ENCODE measurements at regions not wholly inside any gene's neighbourhood (a gene's known extent, or its start where the extent isn't known, plus 50 kb on each side); places are given as distances from the start of the nearest gene placed in this dataset.

GRCh38 chr14:54188064-54188666 is 208.6 kb upstream of the CDKN3 start:
- H3K36me3 ChIP-seq (replicated peaks; ENCODE audit: insufficient read depth, low read depth), result no peaks in the 10 kb centered on the region
- no peaks in the 10 kb centered on the region for H3K27me3 ChIP-seq
- no peaks in the 10 kb centered on the region for H3K79me2 ChIP-seq
- no peak overlapping the region for H2AFZ ChIP-seq
- H4K20me1 ChIP-seq (ENCODE audit: insufficient read depth, poor library complexity, severe bottlenecking), result no peaks in the 10 kb centered on the region
- no peak overlapping the region for H3K4me3 ChIP-seq
- no peak overlapping the region for H3K4me2 ChIP-seq
- no peak for DNase-seq (ENCODE audit: low spot score)
- no peaks in the 10 kb centered on the region for H3K9me2 ChIP-seq (replicated peaks; ENCODE audit: insufficient read depth)
- H3K27ac ChIP-seq, result no peak overlapping the region
- peaks cover 12% of the 10 kb centered on the region for H3K4me1 ChIP-seq (ENCODE audit: insufficient read depth)
- H3K9me3 ChIP-seq (ENCODE audit: low read depth), result no peaks in the 10 kb centered on the region
- TF ChIP-seq CTCF (IDR thresholded peaks at IDR 0.05; ENCODE audit: poor library complexity), result no peak
- 66% methylated on average over 16 of the region's 16 CpGs for WGBS (ENCODE audit: low lambda C conversion rate, missing lambda C conversion rate)

- no peak for TF ChIP-seq EZH2phosphoT487 (IDR thresholded peaks at IDR 0.05; ENCODE audit: low read depth, severe bottlenecking, unreplicated experiment)
- Histone ChIP-seq H3K27me3 (no peaks in the 10 kb centered on the region), H3K27ac (peak overlapping the region; percentile 50), H3K36me3 (replicated peaks; ENCODE audit: insufficient read depth, low read depth) (no peaks in the 10 kb centered on the region), H3K9me2 (replicated peaks; ENCODE audit: insufficient read depth) (no peaks in the 10 kb centered on the region), H3K9me3 (ENCODE audit: low read depth) (no peaks in the 10 kb centered on the region), H2AFZ (peak overlapping the region; percentile 3), H3K4me2 (peak overlapping the region; percentile 33), H4K20me1 (ENCODE audit: insufficient read depth, poor library complexity, severe bottlenecking) (no peaks in the 10 kb centered on the region), H3K4me1 (ENCODE audit: insufficient read depth) (peaks cover 12% of the 10 kb centered on the region), H3K79me2 (no peaks in the 10 kb centered on the region), H3K4me3 (no peak overlapping the region)
- 96% methylated on average over 1 of the region's 1 CpG for WGBS (ENCODE audit: low lambda C conversion rate, missing lambda C conversion rate)
- DNase-seq (ENCODE audit: low spot score), result no peak
These were observed 207.5 kb upstream of the CDKN3 start for GRCh38 chr14:54189333-54189732.

- Histone ChIP-seq H3K4me1 (ENCODE audit: insufficient read depth) (peaks cover 12% of the 10 kb centered on the region), H3K27me3 (no peaks in the 10 kb centered on the region), H3K4me2 (no peak overlapping the region), H3K79me2 (no peaks in the 10 kb centered on the region), H3K36me3 (replicated peaks; ENCODE audit: insufficient read depth, low read depth) (no peaks in the 10 kb centered on the region), H3K9me2 (replicated peaks; ENCODE audit: insufficient read depth) (no peaks in the 10 kb centered on the region), H3K4me3 (no peak overlapping the region), H2AFZ (no peak overlapping the region), H3K27ac (no peak overlapping the region), H3K9me3 (ENCODE audit: low read depth) (no peaks in the 10 kb centered on the region), H4K20me1 (ENCODE audit: insufficient read depth, poor library complexity, severe bottlenecking) (no peaks in the 10 kb centered on the region)
- 77% methylated on average over 4 of the region's 4 CpGs for WGBS (ENCODE audit: low lambda C conversion rate, missing lambda C conversion rate)
- peak; percentile 21 for DNase-seq (ENCODE audit: low spot score)
- TF ChIP-seq EZH2phosphoT487 (IDR thresholded peaks at IDR 0.05; ENCODE audit: low read depth, severe bottlenecking, unreplicated experiment) (no peak), CTCF (IDR thresholded peaks at IDR 0.05; ENCODE audit: poor library complexity) (no peak), EZH2 (IDR thresholded peaks at IDR 0.05; ENCODE audit: borderline replicate concordance) (no peak)
These were observed 207.0 kb upstream of the CDKN3 start for GRCh38 chr14:54189748-54190354.

GRCh38 chr14:54191846-54192245 is 205.0 kb upstream of the CDKN3 start:
- peaks cover 12% of the 10 kb centered on the region for H3K4me1 ChIP-seq (ENCODE audit: insufficient read depth)
- H3K27me3 ChIP-seq, result no peaks in the 10 kb centered on the region
- H3K4me2 ChIP-seq, result no peak overlapping the region
- TF ChIP-seq EZH2 (IDR thresholded peaks at IDR 0.05; ENCODE audit: borderline replicate concordance), result no peak
- no peak for TF ChIP-seq CTCF (IDR thresholded peaks at IDR 0.05; ENCODE audit: poor library complexity)
- TF ChIP-seq EZH2phosphoT487 (IDR thresholded peaks at IDR 0.05; ENCODE audit: low read depth, severe bottlenecking, unreplicated experiment), result no peak
- WGBS (ENCODE audit: low lambda C conversion rate, missing lambda C conversion rate), result 48% methylated on average over 2 of the region's 2 CpGs
- no peaks in the 10 kb centered on the region for H4K20me1 ChIP-seq (ENCODE audit: insufficient read depth, poor library complexity, severe bottlenecking)
- no peaks in the 10 kb centered on the region for H3K9me3 ChIP-seq (ENCODE audit: low read depth)
- no peak for DNase-seq (ENCODE audit: low spot score)
- H3K9me2 ChIP-seq (replicated peaks; ENCODE audit: insufficient read depth), result no peaks in the 10 kb centered on the region
- H3K79me2 ChIP-seq, result no peaks in the 10 kb centered on the region
- no peak overlapping the region for H2AFZ ChIP-seq
- no peak overlapping the region for H3K4me3 ChIP-seq
- H3K27ac ChIP-seq, result no peak overlapping the region
- no peaks in the 10 kb centered on the region for H3K36me3 ChIP-seq (replicated peaks; ENCODE audit: insufficient read depth, low read depth)

Data from hepatocyte (in vitro differentiated cells).